A673 (cell line): ENCODE measurements at regions not wholly inside any gene's neighbourhood (a gene's known extent, or its start where the extent isn't known, plus 50 kb on each side); places are given as distances from the start of the nearest gene placed in this dataset.

Experiments used
- BruUV-seq: library from RNA; stranded (reverse); fragments of 400-500 nt; replicated peaks from 2 replicates; lab custom pipeline; 2021; lab: Mats Ljungman, UMichigan
- CTCF ChIA-PET: fragments of 300-600 bp; sonication (Branson Sonifier 250); formaldehyde crosslinking; loops from one replicate; lab custom pipeline; 2022; ENCODE audit warnings: antibody characterized with exemption; lab: Charles Lee
- POLR2A ChIA-PET: fragments of 300-600 bp; sonication (Branson Sonifier 250); formaldehyde crosslinking; loops from one replicate; lab custom pipeline; 2022; ENCODE audit warnings: antibody characterized with exemption; ENCODE audit not compliant: low non-redundant PET; lab: Charles Lee
- DNase-seq: peaks from one replicate; pipeline ENCODE4 v3.0.0-alpha.2; 2015; ENCODE audit warnings: low spot score
- H3K27ac ChIP-seq: fragments of 200-600 bp; sonication (generic); 2 replicates; pipeline ENCODE4 v1.5.1; 2016; ENCODE audit warnings: mixed run types, low read depth, mild to moderate bottlenecking, mixed read lengths, antibody characterized with exemption, low read length; ENCODE audit not compliant: poor library complexity, severe bottlenecking
- H3K27me3 ChIP-seq: fragments of 200-600 bp; sonication (generic); replicated peaks from 2 replicates; pipeline ENCODE4 v1.6.1; 2017; ENCODE audit warnings: mixed run types, low read depth, mild to moderate bottlenecking, mixed read lengths, antibody characterized with exemption, low read length; ENCODE audit not compliant: insufficient read depth, poor library complexity
- H3K36me3 ChIP-seq: fragments of 200-600 bp; sonication (generic); 2 replicates; pipeline ENCODE4 v1.6.1; 2016; ENCODE audit warnings: mixed run types, mild to moderate bottlenecking, mixed read lengths, antibody characterized with exemption, low read length; ENCODE audit not compliant: insufficient read depth, poor library complexity, severe bottlenecking
- H3K4me1 ChIP-seq: fragments of 200-600 bp; sonication (generic); 2 replicates; pipeline ENCODE4 v1.6.1; 2017; ENCODE audit warnings: mixed run types, mild to moderate bottlenecking, mixed read lengths, antibody characterized with exemption, low read length; ENCODE audit not compliant: insufficient read depth, poor library complexity, severe bottlenecking
- H3K4me3 ChIP-seq: fragments of 200-600 bp; sonication (generic); 2 replicates; pipeline ENCODE4 v1.5.1; 2016; ENCODE audit warnings: low read depth, mixed run types, mild to moderate bottlenecking, mixed read lengths, low read length; ENCODE audit not compliant: poor library complexity, severe bottlenecking
- H3K9me3 ChIP-seq: fragments of 200-600 bp; sonication (generic); 2 replicates; pipeline ENCODE4 v1.6.1; 2016; ENCODE audit warnings: mixed run types, low read depth, mild to moderate bottlenecking, mixed read lengths, antibody characterized with exemption, low read length; ENCODE audit not compliant: poor library complexity, severe bottlenecking
- EZH2 ChIP-seq: fragments of 200-600 bp; sonication (generic); IDR thresholded peaks from 2 replicates; pipeline ENCODE4 v1.6.1; 2017; ENCODE audit warnings: borderline replicate concordance, low read depth, mild to moderate bottlenecking, mixed read lengths, antibody characterized with exemption, low read length; ENCODE audit not compliant: poor library complexity, severe bottlenecking
- intact Hi-C: fragments of 100-400 bp; cut with micrococcal nuclease; formaldehyde crosslinking; loops from one replicate; pipeline ENCODE4 v1.10.0; 2022; ENCODE audit not compliant: unreplicated experiment
- TF ChIP-seq, protein P1 (sequence below): fragments of 300-800, 200-600 bp; sonication (generic); conservative IDR thresholded peaks from 2 replicates; pipeline ENCODE4 v1.5.1; 2017; ENCODE audit warnings: low read depth, mild to moderate bottlenecking, antibody characterized with exemption, low read length, moderate library complexity, mixed read lengths

DNA sequence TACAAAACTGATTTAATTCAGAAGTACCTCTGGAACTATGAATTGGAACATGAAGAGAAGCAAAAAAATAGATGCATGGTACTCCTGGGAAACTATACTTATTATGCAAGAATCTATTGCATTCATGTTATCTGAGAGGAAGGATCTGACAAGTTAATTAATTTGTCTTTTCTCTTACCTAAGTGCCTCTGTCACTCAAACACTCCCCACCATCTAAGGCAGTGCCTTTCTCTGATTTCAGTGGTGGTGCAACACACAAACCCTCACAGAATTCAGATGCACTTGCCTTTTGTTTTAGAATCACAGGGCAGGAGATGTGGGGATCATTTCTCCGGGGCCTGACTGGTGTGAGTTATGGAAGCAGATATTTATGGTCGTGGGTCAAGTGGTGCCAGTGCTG, 52.5 kb upstream of the C9orf72 start:
- no peak for DNase-seq
- no TSS peak for BruUV-seq
- H3K4me1 ChIP-seq, result no peaks in the 10 kb centered on the region

DNA sequence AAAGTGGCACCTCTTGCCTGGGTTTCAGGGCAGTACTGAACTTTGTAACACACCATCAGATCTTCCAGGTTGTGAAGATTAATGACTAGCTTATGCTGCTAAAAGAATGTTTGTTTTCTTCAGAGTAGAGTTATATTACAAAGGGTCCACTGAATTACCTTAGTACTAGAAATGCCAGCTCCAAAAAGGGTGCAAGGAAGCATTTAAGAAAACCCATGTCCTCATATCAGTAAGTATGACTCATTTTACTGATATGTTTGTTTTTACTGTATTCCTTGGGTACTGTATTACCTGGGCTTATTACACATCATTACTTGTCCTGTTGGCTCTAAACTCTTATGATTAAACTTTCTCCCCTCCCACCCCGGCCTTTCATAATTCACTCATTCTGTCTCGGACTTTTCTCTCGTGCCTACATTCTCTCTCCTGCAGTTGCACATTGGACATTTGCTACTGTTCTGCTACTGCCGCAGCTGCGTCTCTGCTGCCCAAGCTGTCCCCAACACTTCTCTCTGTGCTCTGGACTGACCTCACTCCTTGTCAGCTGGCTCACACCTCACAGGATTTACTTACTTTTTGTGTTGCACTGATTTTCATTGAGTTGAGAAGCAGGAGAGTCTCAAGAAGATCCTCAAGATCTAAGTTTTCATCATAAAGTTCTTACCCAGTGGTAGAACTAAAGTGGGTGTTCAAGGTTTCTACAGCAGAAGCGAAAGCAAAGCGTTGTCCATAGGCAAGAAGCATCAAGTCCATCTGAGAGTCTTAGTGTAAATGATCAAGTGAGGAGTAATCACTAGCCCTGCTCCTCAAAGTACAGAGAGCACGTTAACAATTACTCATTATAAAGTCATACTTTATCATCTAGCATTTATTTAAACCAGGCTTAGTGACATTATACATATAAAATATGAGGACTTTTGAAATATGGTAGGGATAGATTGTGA, 53.2 kb upstream of the C9orf72 start:
- H3K9me3 ChIP-seq, result no peaks in the 10 kb centered on the region
- no peak overlapping the region for H3K4me3 ChIP-seq
- CTCF ChIA-PET, result interaction anchor here (0.6 kb wide), 1 partner anchor 372 kb away, joined by 9 read pairs; no protein-coding TSS in a partner anchor
- H3K27ac ChIP-seq, result no peak overlapping the region
- no peaks in the 10 kb centered on the region for H3K27me3 ChIP-seq
- H3K36me3 ChIP-seq, result no peaks in the 10 kb centered on the region
- BruUV-seq, result no TSS peak
- no peak for DNase-seq
- POLR2A ChIA-PET, result no interaction called here
- no peak for TF ChIP-seq EZH2
- TF ChIP-seq, protein P1, sequence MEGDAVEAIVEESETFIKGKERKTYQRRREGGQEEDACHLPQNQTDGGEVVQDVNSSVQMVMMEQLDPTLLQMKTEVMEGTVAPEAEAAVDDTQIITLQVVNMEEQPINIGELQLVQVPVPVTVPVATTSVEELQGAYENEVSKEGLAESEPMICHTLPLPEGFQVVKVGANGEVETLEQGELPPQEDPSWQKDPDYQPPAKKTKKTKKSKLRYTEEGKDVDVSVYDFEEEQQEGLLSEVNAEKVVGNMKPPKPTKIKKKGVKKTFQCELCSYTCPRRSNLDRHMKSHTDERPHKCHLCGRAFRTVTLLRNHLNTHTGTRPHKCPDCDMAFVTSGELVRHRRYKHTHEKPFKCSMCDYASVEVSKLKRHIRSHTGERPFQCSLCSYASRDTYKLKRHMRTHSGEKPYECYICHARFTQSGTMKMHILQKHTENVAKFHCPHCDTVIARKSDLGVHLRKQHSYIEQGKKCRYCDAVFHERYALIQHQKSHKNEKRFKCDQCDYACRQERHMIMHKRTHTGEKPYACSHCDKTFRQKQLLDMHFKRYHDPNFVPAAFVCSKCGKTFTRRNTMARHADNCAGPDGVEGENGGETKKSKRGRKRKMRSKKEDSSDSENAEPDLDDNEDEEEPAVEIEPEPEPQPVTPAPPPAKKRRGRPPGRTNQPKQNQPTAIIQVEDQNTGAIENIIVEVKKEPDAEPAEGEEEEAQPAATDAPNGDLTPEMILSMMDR, result no peak
- intact Hi-C loops, result no loop called here
- no peaks in the 10 kb centered on the region for H3K4me1 ChIP-seq

More for the DNA sequence above, 52.5 kb upstream of the C9orf72 start:
- Histone ChIP-seq H3K27me3 (no peaks in the 10 kb centered on the region), H3K4me3 (no peak overlapping the region), H3K9me3 (no peaks in the 10 kb centered on the region), H3K27ac (no peak overlapping the region), H3K36me3 (no peaks in the 10 kb centered on the region)
- TF ChIP-seq, protein P1, result no peak
- TF ChIP-seq EZH2, result no peak
- intact Hi-C loops, result no loop called here
- POLR2A ChIA-PET, result no interaction called here
- CTCF ChIA-PET, result no interaction called here

DNA sequence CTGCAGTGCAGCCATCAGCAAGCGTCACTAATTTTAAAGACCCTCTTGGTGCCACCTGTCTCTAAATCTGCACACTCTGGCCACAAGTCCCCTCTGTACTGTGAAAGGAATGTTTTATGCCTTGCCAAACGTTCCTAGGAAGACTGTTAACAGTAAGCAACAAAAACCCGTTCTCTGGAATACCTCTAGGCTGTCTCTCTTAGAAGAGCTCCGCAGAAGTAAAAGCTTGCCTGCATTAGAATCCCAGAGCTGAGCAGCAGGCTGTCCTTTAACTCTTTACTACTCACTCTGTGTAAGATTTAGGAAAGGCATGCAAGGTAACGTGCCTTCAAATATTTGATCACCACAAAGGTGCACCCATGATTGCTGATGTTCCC, 53.9 kb upstream of the C9orf72 start:
- intact Hi-C loops, result no loop called here
- BruUV-seq, result no TSS peak
- POLR2A ChIA-PET, result no interaction called here

More for the DNA sequence above, 53.9 kb upstream of the C9orf72 start:
- no peak for DNase-seq
- no peak for TF ChIP-seq EZH2
- TF ChIP-seq, protein P1, result no peak
- Histone ChIP-seq H3K9me3 (no peaks in the 10 kb centered on the region), H3K4me3 (no peak overlapping the region), H3K27me3 (no peaks in the 10 kb centered on the region), H3K27ac (no peak overlapping the region), H3K36me3 (no peaks in the 10 kb centered on the region), H3K4me1 (no peaks in the 10 kb centered on the region)
- CTCF ChIA-PET, result interaction anchor here (0.6 kb wide), 1 partner anchor 371 kb away, joined by 9 read pairs; no protein-coding TSS in a partner anchor
